ENCODE measurements at regions not wholly inside any gene's neighbourhood (a gene's known extent, or its start where the extent isn't known, plus 50 kb on each side); places are given as distances from the start of the nearest gene placed in this dataset.

GRCh38 chr7:96800824-96801223 is 91.2 kb upstream of the SEM1 start:
- peak; percentile 67 for TF ChIP-seq CTCF (conservative IDR thresholded peaks at IDR 0.05)
- no peak for TF ChIP-seq ZFX (IDR thresholded peaks at IDR 0.05)

Data from C4-2B (cell line).